Gastrocnemius medialis (tissue), 4 donors: ENCODE measurements at regions not wholly inside any gene's neighbourhood (a gene's known extent, or its start where the extent isn't known, plus 50 kb on each side); places are given as distances from the start of the nearest gene placed in this dataset.

Experiments
- POLR2A ChIP-seq, 2 donors: fragments of 450-650 bp; IDR thresholded peaks; one replicate each; pipeline ENCODE4 v1.6.1; 2017; ENCODE audit warnings: antibody characterized with exemption in 2 of 2, mild to moderate bottlenecking in 2 of 2, moderate library complexity in 2 of 2
- TF ChIP-seq, protein P1 (sequence below), 5 experiments: fragments of 450-650 bp in 3 of 5; fragments of 200-600 bp in 2 of 5; sonication (generic) in 2 of 5; IDR thresholded peaks in 4 of 5; conservative IDR thresholded peaks in 1 of 5; 1 replicate in 4 of 5; 2 replicates in 1 of 5; pipeline ENCODE4 v1.5.1; 2016 to 2019; ENCODE audit warnings: antibody characterized with exemption in 5 of 5, mild to moderate bottlenecking in 3 of 5, moderate library complexity in 3 of 5

GRCh38 chr10:44647877-44648542 lies 263.1 kb upstream of the CXCL12 start:
- no peak for TF ChIP-seq POLR2A (IDR thresholded peaks at IDR 0.05)
- TF ChIP-seq, protein P1, sequence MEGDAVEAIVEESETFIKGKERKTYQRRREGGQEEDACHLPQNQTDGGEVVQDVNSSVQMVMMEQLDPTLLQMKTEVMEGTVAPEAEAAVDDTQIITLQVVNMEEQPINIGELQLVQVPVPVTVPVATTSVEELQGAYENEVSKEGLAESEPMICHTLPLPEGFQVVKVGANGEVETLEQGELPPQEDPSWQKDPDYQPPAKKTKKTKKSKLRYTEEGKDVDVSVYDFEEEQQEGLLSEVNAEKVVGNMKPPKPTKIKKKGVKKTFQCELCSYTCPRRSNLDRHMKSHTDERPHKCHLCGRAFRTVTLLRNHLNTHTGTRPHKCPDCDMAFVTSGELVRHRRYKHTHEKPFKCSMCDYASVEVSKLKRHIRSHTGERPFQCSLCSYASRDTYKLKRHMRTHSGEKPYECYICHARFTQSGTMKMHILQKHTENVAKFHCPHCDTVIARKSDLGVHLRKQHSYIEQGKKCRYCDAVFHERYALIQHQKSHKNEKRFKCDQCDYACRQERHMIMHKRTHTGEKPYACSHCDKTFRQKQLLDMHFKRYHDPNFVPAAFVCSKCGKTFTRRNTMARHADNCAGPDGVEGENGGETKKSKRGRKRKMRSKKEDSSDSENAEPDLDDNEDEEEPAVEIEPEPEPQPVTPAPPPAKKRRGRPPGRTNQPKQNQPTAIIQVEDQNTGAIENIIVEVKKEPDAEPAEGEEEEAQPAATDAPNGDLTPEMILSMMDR (IDR thresholded peaks at IDR 0.05 in 4 of 5, conservative IDR thresholded peaks at IDR 0.05 in 1 of 5): no peak
